Gastroesophageal sphincter (tissue), 3 donors: ENCODE measurements at regions not wholly inside any gene's neighbourhood (a gene's known extent, or its start where the extent isn't known, plus 50 kb on each side); places are given as distances from the start of the nearest gene placed in this dataset.

Experiments
- POLR2A ChIP-seq, 2 donors: fragments of 450-650 bp; IDR thresholded peaks; one replicate each; pipeline ENCODE4 v1.6.1; 2017; ENCODE audit warnings: antibody characterized with exemption in 2 of 2, mild to moderate bottlenecking in 2 of 2, moderate library complexity in 1 of 2
- POLR2AphosphoS5 ChIP-seq: sonication (generic); formaldehyde crosslinking; IDR thresholded peaks from one replicate; pipeline ENCODE4 v1.6.1; 2017; ENCODE audit warnings: antibody characterized with exemption
- TF ChIP-seq, protein P1 (sequence below), 4 experiments: fragments of 200-600 bp in 2 of 4; fragments of 450-650 bp in 2 of 4; sonication (generic) in 1 of 4; IDR thresholded peaks; one replicate each; pipeline ENCODE4 v1.5.1; 2017 to 2019; ENCODE audit warnings: antibody characterized with exemption in 4 of 4, mild to moderate bottlenecking in 2 of 4, moderate library complexity in 2 of 4

DNA sequence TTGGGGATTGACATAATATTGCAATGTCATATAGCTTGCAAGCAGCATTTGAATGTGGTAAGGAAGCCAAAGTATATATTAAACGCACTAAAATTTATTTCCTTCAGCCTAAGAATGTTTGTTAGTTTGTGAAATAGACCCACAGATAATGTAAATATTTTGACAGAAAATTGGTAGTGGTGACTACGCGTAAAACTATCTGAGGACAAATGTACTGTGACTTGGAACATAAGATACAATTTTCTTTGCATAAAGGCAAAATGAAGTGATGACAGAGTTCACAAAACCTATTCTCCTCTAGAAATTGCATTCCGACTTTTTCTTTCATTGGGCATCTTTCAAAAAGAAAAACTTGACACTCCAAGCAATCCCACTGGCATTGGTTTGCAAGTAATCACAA, 411.1 kb upstream of the LRATD1 start:
- TF ChIP-seq, protein P1, sequence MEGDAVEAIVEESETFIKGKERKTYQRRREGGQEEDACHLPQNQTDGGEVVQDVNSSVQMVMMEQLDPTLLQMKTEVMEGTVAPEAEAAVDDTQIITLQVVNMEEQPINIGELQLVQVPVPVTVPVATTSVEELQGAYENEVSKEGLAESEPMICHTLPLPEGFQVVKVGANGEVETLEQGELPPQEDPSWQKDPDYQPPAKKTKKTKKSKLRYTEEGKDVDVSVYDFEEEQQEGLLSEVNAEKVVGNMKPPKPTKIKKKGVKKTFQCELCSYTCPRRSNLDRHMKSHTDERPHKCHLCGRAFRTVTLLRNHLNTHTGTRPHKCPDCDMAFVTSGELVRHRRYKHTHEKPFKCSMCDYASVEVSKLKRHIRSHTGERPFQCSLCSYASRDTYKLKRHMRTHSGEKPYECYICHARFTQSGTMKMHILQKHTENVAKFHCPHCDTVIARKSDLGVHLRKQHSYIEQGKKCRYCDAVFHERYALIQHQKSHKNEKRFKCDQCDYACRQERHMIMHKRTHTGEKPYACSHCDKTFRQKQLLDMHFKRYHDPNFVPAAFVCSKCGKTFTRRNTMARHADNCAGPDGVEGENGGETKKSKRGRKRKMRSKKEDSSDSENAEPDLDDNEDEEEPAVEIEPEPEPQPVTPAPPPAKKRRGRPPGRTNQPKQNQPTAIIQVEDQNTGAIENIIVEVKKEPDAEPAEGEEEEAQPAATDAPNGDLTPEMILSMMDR (IDR thresholded peaks at IDR 0.05): no peak
- TF ChIP-seq POLR2A (IDR thresholded peaks at IDR 0.05): no peak
- TF ChIP-seq POLR2AphosphoS5: no peak
